Endodermal cell (in vitro differentiated cells): ENCODE measurements at regions not wholly inside any gene's neighbourhood (a gene's known extent, or its start where the extent isn't known, plus 50 kb on each side); places are given as distances from the start of the nearest gene placed in this dataset.

Experiments used
- DNase-seq: peaks from one replicate; pipeline ENCODE4 v3.0.0-alpha.2; 2017
- H3K27ac ChIP-seq: 2 replicates; pipeline ENCODE4 v1.5.1; 2013; ENCODE audit warnings: mild to moderate bottlenecking, low read depth, low read length, moderate library complexity
- H3K27me3 ChIP-seq: 2 replicates; pipeline ENCODE4 v1.6.1; 2013; ENCODE audit warnings: mild to moderate bottlenecking, low read length, moderate library complexity; ENCODE audit not compliant: insufficient read depth, control insufficient read depth, poor library complexity, severe bottlenecking
- H3K36me3 ChIP-seq: 2 replicates; pipeline ENCODE4 v1.7.0; 2013; ENCODE audit warnings: mild to moderate bottlenecking, low read length, moderate library complexity; ENCODE audit not compliant: control insufficient read depth, insufficient read depth
- H3K4me1 ChIP-seq: one replicate; pipeline ENCODE4 v1.7.0; 2013; ENCODE audit warnings: low read length; ENCODE audit not compliant: control insufficient read depth, insufficient read depth
- H3K4me3 ChIP-seq: 2 replicates; pipeline ENCODE4 v1.5.1; 2013; ENCODE audit warnings: mild to moderate bottlenecking, low read length, moderate library complexity
- H3K9ac ChIP-seq: 2 replicates; pipeline ENCODE4 v1.6.1; 2013; ENCODE audit warnings: mild to moderate bottlenecking, low read length, moderate library complexity; ENCODE audit not compliant: poor library complexity, severe bottlenecking; ENCODE audit errors: extremely low read depth
- H3K9me3 ChIP-seq: 2 replicates; pipeline ENCODE4 v1.6.1; 2013; ENCODE audit warnings: mild to moderate bottlenecking, low read length, moderate library complexity; ENCODE audit not compliant: control insufficient read depth
- H3K27ac Mint-ChIP-seq: 2 replicates; pipeline ENCODE4 v1.8.0; 2020; ENCODE audit warnings: mixed read lengths
- H3K27me3 Mint-ChIP-seq: 2 replicates; pipeline ENCODE4 v1.8.0; 2021; ENCODE audit warnings: mild to moderate bottlenecking, mixed read lengths; ENCODE audit not compliant: insufficient read depth
- H3K36me3 Mint-ChIP-seq: 2 replicates; pipeline ENCODE4 v1.8.0; 2020; ENCODE audit warnings: low read depth, mixed read lengths
- H3K4me1 Mint-ChIP-seq: 2 replicates; pipeline ENCODE4 v1.8.0; 2020; ENCODE audit warnings: mixed read lengths
- H3K4me3 Mint-ChIP-seq: 2 replicates; pipeline ENCODE4 v1.8.0; 2020; ENCODE audit warnings: mild to moderate bottlenecking, moderate library complexity, mixed read lengths
- H3K9me3 Mint-ChIP-seq: 2 replicates; pipeline ENCODE4 v1.8.0; 2020; ENCODE audit warnings: mild to moderate bottlenecking, mixed read lengths
- CTCF ChIP-seq: fragments of 200-600 bp; sonication (generic); conservative IDR thresholded peaks from 2 replicates; pipeline ENCODE4 v1.5.0; 2021; ENCODE audit warnings: antibody characterized with exemption, mild to moderate bottlenecking
- WGBS, 2 experiments: methylation state at CpG; one replicate each; pipeline versions ENCODE4 v1.1.5 to v1.1.7; 2013; ENCODE audit warnings: missing lambda C conversion rate in 2 of 2, mixed read lengths in 1 of 2; ENCODE audit not compliant: insufficient coverage in 1 of 2, insufficient read length in 1 of 2; 5-methylcytosine and 5-hydroxymethylcytosine counted together

DNA sequence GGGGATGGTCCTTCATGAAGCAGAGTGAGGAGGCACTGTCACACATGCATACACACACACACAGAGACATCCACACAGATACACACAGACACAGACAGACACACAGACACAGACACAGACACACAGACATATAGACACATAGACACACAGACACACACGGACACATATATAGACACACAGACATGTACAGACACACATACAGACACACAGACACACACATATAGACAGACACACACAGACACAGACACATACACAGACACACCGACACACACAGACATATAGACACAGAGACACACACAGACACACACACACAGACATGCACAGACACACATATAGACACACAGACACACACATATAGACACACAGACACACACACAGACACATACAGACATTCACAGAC lies 173.9 kb downstream of the URI1 start:
- no peaks in the 10 kb centered on the region for H3K36me3 ChIP-seq
- no peak overlapping the region for H3K27ac ChIP-seq
- Mint-ChIP-seq H3K4me3 (no peak overlapping the region), H3K36me3 (no peaks in the 10 kb centered on the region), H3K9me3 (no peaks in the 10 kb centered on the region), H3K4me1 (peaks cover 1% of the 10 kb centered on the region), H3K27me3 (no peaks in the 10 kb centered on the region), H3K27ac (no peak overlapping the region)
- no peaks in the 10 kb centered on the region for H3K27me3 ChIP-seq
- no peak for TF ChIP-seq CTCF
- no peak overlapping the region for H3K4me3 ChIP-seq
- H3K4me1 ChIP-seq = no peaks in the 10 kb centered on the region
- H3K9me3 ChIP-seq = no peaks in the 10 kb centered on the region
- WGBS, 2 experiments = 83% methylated on average over 2 of the region's 2 CpGs; no CpG with 5 or more reads in 1 of the 2 experiments
- DNase-seq = no peak
- no peak overlapping the region for H3K9ac ChIP-seq

GRCh38 chr19:30116530-30116929 lies 174.5 kb downstream of the URI1 start:
- Histone ChIP-seq H3K4me3 (no peak overlapping the region), H3K36me3 (no peaks in the 10 kb centered on the region), H3K4me1 (no peaks in the 10 kb centered on the region), H3K9me3 (no peaks in the 10 kb centered on the region), H3K27me3 (no peaks in the 10 kb centered on the region), H3K27ac (no peak overlapping the region), H3K9ac (no peak overlapping the region)
- no peak for DNase-seq
- no peak overlapping the region for H3K4me3 Mint-ChIP-seq
- peaks cover 3% of the 10 kb centered on the region for H3K27me3 Mint-ChIP-seq
- H3K4me1 Mint-ChIP-seq = peaks cover 1% of the 10 kb centered on the region
- H3K36me3 Mint-ChIP-seq = no peaks in the 10 kb centered on the region
- H3K27ac Mint-ChIP-seq = no peak overlapping the region
- no peaks in the 10 kb centered on the region for H3K9me3 Mint-ChIP-seq
- TF ChIP-seq CTCF = no peak

GRCh38 chr19:30116984-30117555 lies 175.0 kb downstream of the URI1 start:
- H3K27me3 ChIP-seq = no peaks in the 10 kb centered on the region
- Mint-ChIP-seq H3K27me3 (peaks cover 3% of the 10 kb centered on the region), H3K36me3 (no peaks in the 10 kb centered on the region), H3K27ac (no peak overlapping the region), H3K9me3 (no peaks in the 10 kb centered on the region), H3K4me3 (no peak overlapping the region), H3K4me1 (peaks cover 1% of the 10 kb centered on the region)
- H3K36me3 ChIP-seq = no peaks in the 10 kb centered on the region
- no peak overlapping the region for H3K9ac ChIP-seq
- TF ChIP-seq CTCF = no peak
- H3K9me3 ChIP-seq = no peaks in the 10 kb centered on the region
- WGBS, 2 experiments = 81 to 88% methylated on average over 14 to 16 of the region's 16 CpGs
- H3K4me3 ChIP-seq = no peak overlapping the region
- DNase-seq = no peak
- no peaks in the 10 kb centered on the region for H3K4me1 ChIP-seq
- no peak overlapping the region for H3K27ac ChIP-seq
